Stimulated activated CD8-positive, alpha-beta memory T cell treated with anti-CD3 and anti-CD28 coated beads, Interleukin-2, amount 100 ng/mL, for 1 hour (primary cell): ENCODE measurements at regions not wholly inside any gene's neighbourhood (a gene's known extent, or its start where the extent isn't known, plus 50 kb on each side); places are given as distances from the start of the nearest gene placed in this dataset.
"Not testable (repeated sequence)": the region's sequence is repeated elsewhere in the genome, so short reads cannot be mapped to it uniquely, and the experiment has no call there.

Experiments
- DNase-seq, 2 donors: peaks; one replicate each; pipeline ENCODE4 v3.0.0-alpha.2; 2020; ENCODE audit warnings: low read depth in 2 of 2

DNA sequence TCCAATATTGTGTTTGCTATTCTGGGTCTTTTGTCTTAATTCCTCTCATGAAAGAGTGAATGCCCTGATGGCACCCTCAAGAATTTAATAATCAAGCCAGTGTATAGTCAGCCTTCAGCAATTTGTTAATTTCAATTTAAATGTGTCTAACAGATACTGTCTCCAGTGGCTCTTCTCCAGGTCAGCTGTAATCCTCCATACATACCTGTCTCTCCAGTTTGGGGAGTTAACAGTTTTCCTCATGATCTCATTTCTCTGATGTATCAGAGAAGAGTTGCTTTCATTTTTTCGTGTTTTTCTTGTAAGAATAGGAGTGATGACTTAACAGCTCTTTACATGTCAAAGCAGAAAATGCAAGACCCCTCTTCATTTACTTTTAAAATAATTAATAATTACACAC, 500.3 kb upstream of the RORB start:
- no peak for DNase-seq

DNA sequence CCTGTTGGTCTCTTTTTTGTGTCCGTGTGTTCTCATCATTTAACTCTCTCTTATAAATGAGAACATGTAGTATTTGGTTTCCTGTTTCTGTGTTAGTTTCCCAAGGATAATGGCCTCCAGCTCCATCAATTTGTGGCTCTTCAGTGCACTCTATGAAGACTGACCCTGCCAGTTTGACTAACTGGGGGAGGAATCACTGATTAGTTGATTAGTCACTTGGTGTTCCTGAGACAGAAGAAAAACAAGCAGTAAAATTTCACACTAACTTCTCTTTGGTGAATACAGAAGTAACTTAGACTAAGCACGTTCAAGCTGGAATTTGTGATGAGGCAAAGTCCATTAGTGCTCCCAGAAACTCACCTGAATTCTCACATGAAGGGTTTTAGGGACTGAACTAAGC, 495.8 kb upstream of the RORB start:
- no peak for DNase-seq

DNA sequence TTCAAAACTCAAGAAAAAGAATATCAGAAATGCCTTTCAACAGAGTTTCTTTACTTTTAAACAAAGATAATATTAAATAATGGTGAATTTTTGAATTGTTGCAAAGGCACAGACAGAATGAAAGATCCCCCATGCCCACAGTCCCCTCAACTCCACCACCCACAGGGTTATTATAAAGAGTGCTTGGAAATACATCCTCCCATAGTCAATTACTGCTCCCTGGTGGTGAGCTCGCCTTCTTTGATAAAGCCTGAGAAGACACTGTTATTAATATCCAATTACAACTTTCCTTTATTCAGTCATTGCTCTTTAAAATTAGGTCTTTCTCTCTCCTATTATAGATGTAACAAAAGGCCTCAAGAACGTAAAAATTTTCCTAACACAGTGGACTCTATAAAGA, 490.2 kb upstream of the RORB start:
- DNase-seq, result no peak

DNA sequence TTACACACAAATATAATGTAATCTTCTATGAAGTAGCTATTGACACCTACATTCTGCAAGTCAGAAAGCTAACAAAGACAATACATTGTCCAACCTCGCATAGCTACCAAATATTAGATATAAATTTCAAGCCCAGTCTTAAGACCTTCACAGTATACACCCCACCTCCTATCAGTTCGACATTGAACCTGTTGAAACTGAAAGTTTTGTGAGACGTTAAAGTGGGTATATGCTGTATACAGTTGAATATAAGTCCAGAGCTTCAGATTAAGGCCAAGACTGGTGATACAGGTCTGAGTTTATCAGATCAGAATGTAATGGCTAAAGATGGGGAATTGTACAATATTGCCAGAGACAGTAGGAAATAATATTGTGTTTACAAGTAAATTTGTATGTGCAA, 489.3 kb upstream of the RORB start:
- DNase-seq, result no peak

DNA sequence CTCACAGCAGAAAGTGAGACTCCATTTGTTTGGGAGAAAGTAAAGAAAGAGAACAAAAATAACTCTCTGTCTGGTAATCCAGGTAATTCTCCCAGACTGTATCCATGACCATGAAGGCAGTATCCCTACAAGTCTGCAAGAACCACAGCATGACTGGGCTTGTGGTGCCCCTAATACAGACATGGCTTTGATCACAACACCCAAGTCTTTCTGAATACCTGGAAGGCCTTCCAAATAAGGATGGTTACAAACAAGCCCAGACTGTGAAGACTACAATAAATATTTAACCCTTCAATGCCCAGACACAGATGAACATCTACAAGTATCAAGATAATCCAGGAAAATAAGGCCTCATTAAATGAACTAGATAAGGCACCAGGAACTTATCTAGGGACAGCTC, 481.1 kb upstream of the RORB start:
- DNase-seq, result no peak

DNA sequence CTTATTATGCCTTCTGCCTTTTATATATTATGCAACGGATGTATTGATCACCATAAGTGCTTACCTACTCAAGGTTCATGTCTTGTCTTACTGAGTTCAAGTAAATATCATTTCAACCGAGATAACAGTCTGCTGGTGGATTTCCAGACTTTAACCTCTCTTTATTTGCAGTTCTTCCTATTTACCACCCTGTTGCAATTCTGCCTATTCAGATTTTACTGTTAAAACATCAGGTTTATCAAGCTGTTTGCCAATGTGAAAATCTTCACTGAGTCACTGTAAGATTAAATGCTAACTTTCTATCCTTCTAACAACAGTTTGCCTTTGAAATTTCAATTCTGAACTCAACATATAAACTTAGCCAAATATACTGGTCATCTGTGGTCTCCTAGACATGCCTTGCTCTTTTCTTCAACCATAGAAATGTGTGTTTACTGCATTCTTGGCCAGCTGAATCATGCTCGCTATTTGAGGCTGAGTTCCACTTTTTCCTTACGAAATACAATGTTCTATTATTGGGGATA, 471.7 kb upstream of the RORB start:
- no peak for DNase-seq

DNA sequence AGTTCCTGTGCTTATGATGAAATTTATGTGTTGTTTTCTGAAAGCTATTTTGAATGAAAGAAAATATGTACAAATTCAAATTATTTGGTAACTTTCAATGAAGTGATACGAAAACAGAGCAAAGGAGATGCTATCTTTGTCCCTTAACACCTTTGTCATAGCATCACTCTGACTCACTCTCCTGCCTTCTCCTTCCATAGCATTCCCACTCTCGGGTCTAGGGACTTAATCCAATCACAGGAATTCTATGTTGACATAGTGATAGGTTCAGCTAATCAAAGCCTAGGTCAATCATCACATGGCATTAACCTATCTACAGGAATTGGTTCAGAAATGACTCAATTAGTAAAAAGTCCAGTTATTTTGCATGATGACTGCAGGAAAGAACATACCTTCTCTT, 464.7 kb upstream of the RORB start:
- DNase-seq, result no peak

DNA sequence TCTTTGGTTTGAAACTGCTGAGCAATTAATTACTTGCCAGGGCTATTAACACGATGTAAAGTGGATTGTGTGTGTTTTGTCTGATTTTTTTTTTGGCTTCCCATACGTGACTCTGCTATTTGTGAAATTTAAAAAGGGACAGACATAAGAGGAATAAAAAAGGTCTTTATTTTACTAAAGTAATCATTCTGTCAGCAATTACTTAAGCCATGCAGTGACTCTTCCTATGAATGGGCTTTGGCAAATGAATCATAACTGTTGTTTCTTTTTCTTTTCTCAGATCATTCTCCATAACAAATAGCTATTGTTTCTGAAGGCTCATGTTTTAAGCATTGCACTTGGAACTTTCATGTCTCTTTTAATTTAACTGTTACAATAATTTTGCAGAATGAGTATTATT, 461.3 kb upstream of the RORB start:
- DNase-seq, result no peak

DNA sequence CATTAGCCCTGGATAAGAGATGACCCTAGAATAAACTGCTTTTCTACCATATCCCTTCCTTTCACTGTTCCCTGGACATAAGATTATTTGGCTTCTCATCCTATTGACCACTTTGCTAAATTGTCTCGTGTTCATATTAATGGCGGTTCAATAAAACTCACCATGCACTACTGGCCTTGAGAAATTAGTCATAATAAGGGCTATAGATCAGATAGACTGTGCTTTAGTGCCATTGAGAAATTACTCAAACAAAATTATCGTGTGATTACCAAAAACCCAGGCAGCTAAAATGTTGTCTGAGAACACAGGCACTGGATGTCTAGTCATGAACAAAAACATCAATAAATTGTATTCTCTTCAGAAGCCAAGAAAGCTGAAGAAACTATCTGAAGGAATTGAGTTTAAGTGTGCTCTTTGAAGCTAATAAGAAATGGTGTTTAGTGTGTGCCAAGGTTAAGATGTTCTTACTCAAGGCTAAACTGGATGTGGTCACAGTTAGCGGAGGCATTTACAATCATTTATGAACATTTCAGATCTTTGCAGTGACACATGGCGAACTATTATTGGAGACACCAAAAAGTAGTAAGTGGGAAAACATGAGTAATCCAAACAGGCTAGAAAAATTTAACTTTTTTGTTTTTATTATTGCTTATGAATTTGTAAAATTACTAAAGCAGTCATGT, 460.4 kb upstream of the RORB start:
- no peak for DNase-seq

DNA sequence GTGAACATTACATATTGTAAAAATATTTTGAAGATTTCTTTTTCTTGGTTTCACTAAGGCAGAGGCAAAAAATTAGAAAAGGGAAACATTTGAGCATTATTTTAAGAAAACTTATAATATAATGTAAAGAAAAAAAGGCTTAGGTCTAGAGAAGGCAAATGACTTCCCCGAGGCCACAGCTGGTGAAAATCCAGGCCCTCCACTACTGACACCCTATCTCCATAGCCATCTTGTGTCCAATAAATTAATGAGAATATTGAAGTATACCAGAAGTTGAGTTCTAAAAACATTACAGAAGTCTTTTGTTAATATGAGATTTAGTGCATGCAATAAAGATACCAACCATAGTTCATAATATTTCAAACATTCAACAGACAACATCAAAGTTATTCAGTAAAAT, 459.9 kb upstream of the RORB start:
- no peak for DNase-seq

DNA sequence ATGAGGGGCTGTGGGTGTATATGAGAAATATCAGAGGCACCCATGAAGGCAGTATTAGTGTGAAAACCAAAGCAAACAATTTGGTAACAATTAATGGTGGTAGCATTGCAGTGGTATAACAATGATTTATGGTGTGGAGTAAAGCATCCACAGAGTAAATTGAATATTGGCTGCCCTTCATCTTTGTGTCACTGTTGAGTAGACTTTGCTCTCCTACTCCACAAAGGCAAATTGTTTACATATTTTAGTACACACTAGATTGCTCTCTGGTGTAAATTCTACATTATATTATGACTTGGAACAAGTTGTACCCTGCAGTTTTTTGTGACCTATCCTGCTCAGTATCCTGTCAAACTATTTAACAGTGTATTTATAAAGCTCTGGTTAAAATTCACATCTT, 455.5 kb upstream of the RORB start:
- DNase-seq, result no peak

DNA sequence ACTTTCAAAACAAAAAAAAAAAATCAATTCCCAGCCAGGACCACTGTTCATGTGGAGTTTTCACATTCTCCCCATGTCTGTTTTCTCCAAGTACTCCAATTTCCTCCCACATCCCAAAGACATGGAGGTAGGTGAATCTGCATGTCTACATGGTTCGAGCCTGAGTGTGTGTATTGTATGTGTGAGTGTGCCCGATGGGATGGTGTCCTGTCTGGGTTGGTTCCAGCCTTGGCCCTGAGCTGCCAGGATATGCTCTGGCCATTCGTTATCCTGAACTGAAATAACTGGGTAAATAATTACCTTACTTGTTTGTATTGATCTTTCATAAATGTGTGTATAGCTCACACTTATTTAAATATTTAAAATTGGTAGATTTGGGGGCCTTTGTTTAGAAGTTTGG, 452.3 kb upstream of the RORB start:
- DNase-seq, result no peak

DNA sequence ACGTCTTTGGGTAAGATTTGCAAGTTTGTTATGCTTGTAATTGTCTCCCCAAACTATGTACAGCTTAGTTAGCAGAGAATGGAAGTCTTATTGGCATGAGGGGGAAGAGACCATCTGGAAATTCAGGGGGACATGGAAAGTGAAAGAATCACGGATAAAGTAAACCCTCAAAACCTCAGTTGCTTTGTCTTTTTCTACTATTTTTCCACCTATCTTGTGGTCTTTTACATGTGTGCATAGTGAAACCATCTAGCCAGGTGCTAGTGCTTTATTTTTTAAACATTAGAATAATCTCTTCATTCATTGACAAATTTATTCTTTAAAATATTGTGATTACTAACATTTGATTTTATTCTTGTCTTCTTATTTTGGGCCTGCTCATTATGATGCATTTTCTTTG, 441.1 kb upstream of the RORB start:
- DNase-seq, result no peak

DNA sequence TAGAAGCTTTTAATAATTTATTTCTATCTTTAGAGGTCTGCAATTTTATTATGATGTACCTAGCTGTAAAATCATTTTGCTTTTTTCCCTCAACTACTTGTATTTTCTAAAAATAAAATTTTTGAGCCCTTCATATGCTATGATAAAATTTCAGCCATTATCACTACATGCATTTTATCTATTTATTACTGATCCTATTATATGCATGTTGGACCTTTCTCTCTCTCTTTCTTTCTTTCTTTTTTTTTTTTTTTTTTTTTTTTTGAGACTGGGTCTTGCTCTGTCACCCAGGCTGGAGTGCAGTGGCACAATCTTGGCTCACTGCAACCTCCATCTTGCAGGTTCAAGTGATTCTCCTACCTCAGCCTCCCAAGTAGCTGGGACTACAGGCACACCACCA, 440.1 kb upstream of the RORB start:
- DNase-seq, result not testable (repeated sequence)

DNA sequence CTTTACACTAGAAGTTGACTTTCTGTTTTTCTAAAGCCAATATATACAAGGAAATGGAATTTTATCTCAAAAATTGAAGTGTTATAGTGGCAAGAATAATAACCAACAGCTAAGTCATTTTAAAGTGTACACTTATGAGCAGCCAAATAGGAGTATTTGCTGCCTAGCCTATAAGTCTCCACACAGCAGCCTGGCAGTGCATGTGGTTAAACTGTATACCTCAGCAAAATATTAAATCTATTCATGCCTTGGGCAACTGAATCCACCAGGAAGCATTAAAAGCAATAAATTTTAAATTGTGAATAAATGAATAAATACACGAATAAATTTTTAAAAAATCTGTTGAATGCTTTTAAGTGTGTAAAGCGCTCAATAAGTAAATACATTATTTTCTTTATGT, 432.4 kb upstream of the RORB start:
- no peak for DNase-seq

DNA sequence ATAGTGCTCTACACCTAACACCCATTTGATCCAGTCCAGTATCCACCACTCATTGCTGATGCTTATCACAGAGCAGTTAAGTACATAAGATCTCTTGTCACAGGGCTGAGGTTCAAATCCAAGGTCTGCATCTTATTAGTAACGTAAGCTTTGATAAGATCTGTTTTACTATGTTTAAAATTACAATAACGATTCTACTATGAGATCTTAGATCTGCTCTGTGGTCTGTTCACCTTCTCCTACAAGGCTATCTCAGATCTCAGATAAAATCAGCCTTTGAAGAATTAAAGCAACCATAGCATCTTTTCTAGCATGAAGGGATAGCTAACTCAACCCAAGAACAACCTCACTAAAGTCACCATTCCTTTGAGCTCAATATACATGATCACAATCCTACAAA, 431.0 kb upstream of the RORB start:
- DNase-seq, result no peak

DNA sequence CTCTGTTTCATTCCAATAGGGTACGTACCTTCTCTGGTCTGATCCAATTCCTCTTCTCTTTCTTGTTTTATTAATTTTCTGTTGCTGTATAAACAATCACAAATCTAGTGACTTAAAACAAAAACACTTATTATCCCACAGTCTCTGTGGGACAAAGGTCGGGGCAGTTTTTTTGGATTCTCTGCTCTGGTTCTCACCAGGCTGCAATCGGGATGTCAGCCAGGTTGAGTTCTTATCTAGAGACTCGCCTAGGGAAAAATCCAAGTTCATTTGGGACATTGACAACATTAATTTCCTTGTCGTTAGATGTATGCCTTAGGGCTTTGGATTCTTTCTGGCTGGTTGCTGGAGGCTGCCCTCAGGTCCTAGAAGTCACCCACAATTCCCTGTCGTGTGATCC, 430.5 kb upstream of the RORB start:
- DNase-seq, result no peak

DNA sequence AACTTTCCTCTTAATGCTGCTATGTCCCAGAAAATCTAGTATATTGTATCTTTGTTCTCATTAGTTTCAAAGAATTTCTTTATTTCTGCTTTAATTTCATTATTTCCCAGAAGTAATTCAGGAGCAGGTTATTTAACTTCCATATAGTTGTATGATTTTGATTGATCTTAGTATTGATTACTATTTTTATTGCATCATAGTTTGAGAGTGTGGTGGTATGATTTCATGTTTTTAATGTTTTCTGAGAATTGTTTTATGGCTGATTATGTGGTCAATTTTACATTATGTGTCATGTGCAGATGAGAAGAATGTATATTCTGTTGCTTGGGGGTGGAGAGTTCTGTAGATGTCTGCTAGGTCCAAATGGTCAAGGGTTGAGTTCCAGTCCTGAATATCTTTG, 425.6 kb upstream of the RORB start:
- no peak for DNase-seq

DNA sequence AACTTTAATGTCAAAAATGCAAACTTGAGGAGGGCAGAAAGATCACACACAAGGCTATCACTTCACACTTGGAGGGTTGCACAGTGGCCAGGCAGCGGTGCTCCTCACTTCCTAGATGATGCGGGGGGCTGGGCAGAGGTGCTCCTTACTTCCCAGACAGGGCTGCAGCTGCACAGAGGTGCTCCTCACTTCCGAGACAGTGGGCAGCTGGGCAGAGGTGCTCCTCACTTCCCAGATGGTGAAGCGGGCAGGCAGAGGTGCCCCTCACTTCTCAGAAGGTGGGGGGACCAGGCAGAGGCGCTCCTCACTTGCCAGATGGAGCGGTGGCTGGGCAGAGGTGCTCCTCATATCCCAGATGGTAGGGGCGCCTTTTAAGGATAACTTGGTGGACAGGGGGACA, 423.2 kb upstream of the RORB start:
- DNase-seq, result no peak

DNA sequence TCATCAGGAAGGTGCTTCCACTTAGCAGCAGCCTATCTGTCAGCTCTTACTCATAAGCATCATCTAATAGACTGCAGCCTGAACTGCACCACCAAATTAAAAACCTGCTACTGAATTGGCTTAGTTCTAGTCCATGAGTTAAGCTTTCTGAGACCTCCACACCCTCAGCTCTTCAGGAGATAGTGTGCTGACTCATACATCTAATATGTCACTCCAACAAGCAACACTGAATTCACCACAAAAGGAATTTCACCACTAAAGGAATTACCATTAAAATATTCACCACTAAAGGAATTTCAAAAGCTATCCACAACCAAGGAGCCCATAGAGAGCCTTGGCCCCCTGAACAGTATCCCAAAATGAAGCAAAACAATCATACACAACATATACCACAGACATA, 418.5 kb upstream of the RORB start:
- no peak for DNase-seq

DNA sequence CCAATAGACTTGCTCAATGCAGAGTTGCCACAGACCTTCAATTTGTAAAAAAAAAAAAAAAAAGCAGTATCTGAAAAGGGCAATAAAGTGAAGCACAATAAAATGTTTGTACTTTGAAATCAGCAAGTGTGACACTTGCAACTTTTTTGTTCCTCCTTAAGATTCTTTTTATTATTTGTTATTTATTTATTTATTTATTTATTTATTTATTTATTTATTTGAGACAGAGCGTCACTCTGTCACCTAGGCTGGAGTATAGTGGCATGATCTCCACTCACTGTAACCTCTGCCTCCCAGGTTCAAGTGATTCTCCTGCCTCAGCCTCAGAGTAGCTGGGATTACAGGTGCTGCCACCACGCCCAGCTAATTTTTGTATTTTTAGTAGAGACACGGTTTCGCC, 416.5 kb upstream of the RORB start:
- DNase-seq, result not testable (repeated sequence)

DNA sequence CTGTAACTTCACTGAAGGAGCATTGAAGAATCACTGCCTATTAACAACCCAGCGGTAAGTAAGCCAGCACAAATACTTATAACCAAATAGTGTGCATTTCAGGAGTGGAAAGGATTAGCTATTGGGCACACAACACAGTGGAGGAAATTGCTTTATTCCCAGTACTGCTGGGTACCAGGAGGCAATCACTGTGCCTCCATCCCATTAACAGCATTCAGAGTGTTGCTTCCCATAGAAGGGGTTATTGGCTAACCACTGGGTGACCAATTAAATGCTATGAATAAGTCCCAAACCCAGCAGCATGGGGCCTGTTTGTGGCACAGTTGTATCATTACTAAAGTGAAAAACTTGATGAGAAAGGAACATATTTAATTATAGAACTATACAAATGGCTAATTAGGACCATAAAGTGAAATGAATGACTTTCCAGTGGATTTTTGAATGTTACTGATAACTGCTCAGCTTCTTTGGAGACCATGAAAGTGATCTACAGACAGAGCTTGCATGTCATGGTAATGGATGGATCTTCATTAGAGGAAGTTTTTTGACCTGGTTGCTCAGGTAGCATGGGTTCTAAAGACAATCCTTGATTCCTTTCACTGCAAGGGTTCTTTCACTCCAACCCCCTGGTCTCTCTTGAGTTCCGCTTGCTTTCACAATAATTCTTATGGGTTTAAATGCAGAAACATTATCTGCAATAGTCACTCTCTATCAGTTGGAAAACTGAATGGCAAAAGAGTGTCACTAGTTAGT, 413.3 kb upstream of the RORB start:
- DNase-seq, result no peak

DNA sequence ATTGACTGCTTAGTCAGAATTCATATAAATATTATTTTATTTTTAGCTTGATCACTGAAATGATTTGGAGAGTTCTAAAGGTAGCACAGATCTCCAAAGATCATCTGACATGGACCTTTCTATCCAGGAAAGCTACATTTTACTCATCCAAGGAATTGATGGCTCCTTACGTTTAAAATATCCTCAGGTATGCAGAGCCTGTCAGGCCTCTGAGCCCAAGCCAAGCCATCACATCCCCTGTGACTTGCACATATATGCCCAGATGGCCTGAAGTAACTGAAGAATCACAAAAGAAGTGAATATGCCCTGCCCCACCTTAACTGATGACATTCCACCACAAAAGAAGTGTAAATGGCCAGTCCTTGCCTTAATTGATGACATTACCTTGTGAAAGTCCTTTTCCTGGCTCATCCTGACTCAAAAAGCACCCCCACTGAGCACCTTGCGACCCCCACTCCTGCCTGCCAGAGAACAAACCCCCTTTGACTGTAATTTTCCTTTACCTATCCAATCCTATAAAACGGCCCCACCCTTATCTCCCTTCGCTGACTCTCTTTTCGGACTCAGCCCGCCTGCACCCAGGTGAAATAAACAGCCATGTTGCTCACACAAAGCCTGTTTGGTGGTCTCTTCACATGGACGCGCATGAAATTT, 411.6 kb upstream of the RORB start:
- DNase-seq, result not testable (repeated sequence)
